Left ventricle myocardium inferior (tissue), 1 donor: ENCODE measurements at regions not wholly inside any gene's neighbourhood (a gene's known extent, or its start where the extent isn't known, plus 50 kb on each side); places are given as distances from the start of the nearest gene placed in this dataset.

Experiments
- DNase-seq: peaks from one replicate; pipeline ENCODE4 v3.0.0-alpha.2; 2020
- H3K27ac ChIP-seq: fragments of 200-600 bp; replicated peaks from 2 replicates; pipeline ENCODE4 v1.8.0; 2021
- H3K27me3 ChIP-seq: fragments of 200-600 bp; 2 replicates; pipeline ENCODE4 v1.8.0; 2021; ENCODE audit warnings: low read depth
- H3K36me3 ChIP-seq: fragments of 200-600 bp; 2 replicates; pipeline ENCODE4 v1.8.0; 2021
- H3K4me1 ChIP-seq: fragments of 200-600 bp; 2 replicates; pipeline ENCODE4 v1.8.0; 2021
- H3K4me3 ChIP-seq: fragments of 200-600 bp; 2 replicates; pipeline ENCODE4 v1.8.0; 2021; ENCODE audit warnings: mild to moderate bottlenecking, moderate library complexity
- H3K9me3 ChIP-seq: fragments of 200-600 bp; replicated peaks from 2 replicates; pipeline ENCODE4 v1.8.0; 2021
- CTCF ChIP-seq: fragments of 200-600 bp; IDR thresholded peaks from 2 replicates; pipeline ENCODE4 v1.8.0; 2021; ENCODE audit warnings: antibody characterized with exemption, mild to moderate bottlenecking, borderline replicate concordance
- intact Hi-C: fragments of 100-400 bp; cut with micrococcal nuclease; formaldehyde crosslinking; loops from one replicate; pipeline ENCODE4 v1.11.0; 2022
- donor health status: DM: no; HTN: yes; CAD: no; lungs with severe emphysema.

- intact Hi-C loops = no loop called here
- peaks cover 14% of the 10 kb centered on the region for H3K9me3 ChIP-seq
- TF ChIP-seq CTCF = no peak
- H3K4me1 ChIP-seq = no peaks in the 10 kb centered on the region
- H3K27ac ChIP-seq = no peak overlapping the region
- no peaks in the 10 kb centered on the region for H3K36me3 ChIP-seq
- H3K4me3 ChIP-seq = no peak overlapping the region
- peaks cover 4% of the 10 kb centered on the region for H3K27me3 ChIP-seq
- DNase-seq = no peak
Measured at GRCh38 chr16:7167626-7168025, 165.0 kb upstream of the RBFOX1 start.

GRCh38 chr16:7161891-7162290 is 170.8 kb upstream of the RBFOX1 start:
- Histone ChIP-seq H3K27ac (no peak overlapping the region), H3K4me1 (no peaks in the 10 kb centered on the region), H3K9me3 (no peaks in the 10 kb centered on the region), H3K36me3 (no peaks in the 10 kb centered on the region), H3K27me3 (peaks cover 4% of the 10 kb centered on the region), H3K4me3 (no peak overlapping the region)
- DNase-seq = no peak
- intact Hi-C loops = no loop called here
- no peak for TF ChIP-seq CTCF

- Histone ChIP-seq H3K36me3 (no peaks in the 10 kb centered on the region), H3K27me3 (peaks cover 4% of the 10 kb centered on the region), H3K9me3 (no peaks in the 10 kb centered on the region), H3K4me1 (no peaks in the 10 kb centered on the region), H3K27ac (no peak overlapping the region), H3K4me3 (no peak overlapping the region)
- intact Hi-C loops = no loop called here
- DNase-seq = no peak
- TF ChIP-seq CTCF = no peak
Measured at GRCh38 chr16:7160093-7160492, 172.6 kb upstream of the RBFOX1 start.

- H3K27ac ChIP-seq = no peak overlapping the region
- H3K36me3 ChIP-seq = no peaks in the 10 kb centered on the region
- H3K27me3 ChIP-seq = peaks cover 4% of the 10 kb centered on the region
- H3K4me1 ChIP-seq = no peaks in the 10 kb centered on the region
- no peak overlapping the region for H3K4me3 ChIP-seq
- TF ChIP-seq CTCF = no peak
- no peak for DNase-seq
- H3K9me3 ChIP-seq = no peaks in the 10 kb centered on the region
- intact Hi-C loops = no loop called here
Measured at GRCh38 chr16:7158481-7158880, 174.2 kb upstream of the RBFOX1 start.

- no peaks in the 10 kb centered on the region for H3K4me1 ChIP-seq
- no peaks in the 10 kb centered on the region for H3K27me3 ChIP-seq
- no peak overlapping the region for H3K27ac ChIP-seq
- peaks cover 9% of the 10 kb centered on the region for H3K9me3 ChIP-seq
- TF ChIP-seq CTCF = no peak
- no peak for DNase-seq
- intact Hi-C loops = no loop called here
- H3K4me3 ChIP-seq = no peak overlapping the region
- no peaks in the 10 kb centered on the region for H3K36me3 ChIP-seq
Measured at GRCh38 chr16:7150230-7150629, 182.4 kb upstream of the RBFOX1 start.

GRCh38 chr16:7148606-7149005 is 184.0 kb upstream of the RBFOX1 start:
- H3K27me3 ChIP-seq = no peaks in the 10 kb centered on the region
- intact Hi-C loops = no loop called here
- H3K4me3 ChIP-seq = no peak overlapping the region
- no peaks in the 10 kb centered on the region for H3K4me1 ChIP-seq
- H3K27ac ChIP-seq = no peak overlapping the region
- no peak for TF ChIP-seq CTCF
- no peaks in the 10 kb centered on the region for H3K36me3 ChIP-seq
- H3K9me3 ChIP-seq = peaks cover 9% of the 10 kb centered on the region
- DNase-seq = no peak
